HG03103 (cell line): ENCODE measurements at regions not wholly inside any gene's neighbourhood (a gene's known extent, or its start where the extent isn't known, plus 50 kb on each side); places are given as distances from the start of the nearest gene placed in this dataset.

Experiments used
- ATAC-seq: cut with Tn5 transposase; IDR thresholded peaks from one replicate; pipeline ENCODE4 v1.9.1; 2021; ENCODE audit warnings: low read depth; ENCODE audit not compliant: unreplicated experiment

GRCh38 chr1:106868828-106869227, 187.6 kb upstream of the PRMT6 start:
- no peak for ATAC-seq

GRCh38 chr1:106875622-106876021, 180.9 kb upstream of the PRMT6 start:
- ATAC-seq, result peak; percentile 55

- peak; percentile 61 for ATAC-seq
These were observed 180.1 kb upstream of the PRMT6 start for GRCh38 chr1:106876384-106876783.

DNA sequence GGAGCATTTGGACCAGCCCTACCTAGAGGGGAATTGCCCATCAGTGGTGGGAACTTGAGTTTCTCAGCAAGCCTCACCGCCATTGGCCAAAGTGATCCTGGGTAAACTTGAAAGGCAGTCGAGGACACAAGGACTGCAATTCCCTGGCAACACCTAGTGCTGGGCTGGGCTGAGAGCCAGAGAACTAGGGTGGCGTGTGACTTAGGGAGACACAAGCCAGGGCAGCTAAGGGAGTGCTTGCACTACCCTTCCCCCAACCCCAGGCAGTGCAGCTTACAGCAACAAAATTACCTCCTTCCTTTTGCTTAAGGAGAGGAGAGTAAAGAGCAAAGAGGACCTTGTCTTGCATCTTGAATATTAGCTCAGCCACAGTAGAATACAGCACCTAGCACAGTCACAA, 176.9 kb upstream of the PRMT6 start:
- ATAC-seq, result no peak

GRCh38 chr1:106880226-106880625, 176.2 kb upstream of the PRMT6 start:
- ATAC-seq, result no peak

DNA sequence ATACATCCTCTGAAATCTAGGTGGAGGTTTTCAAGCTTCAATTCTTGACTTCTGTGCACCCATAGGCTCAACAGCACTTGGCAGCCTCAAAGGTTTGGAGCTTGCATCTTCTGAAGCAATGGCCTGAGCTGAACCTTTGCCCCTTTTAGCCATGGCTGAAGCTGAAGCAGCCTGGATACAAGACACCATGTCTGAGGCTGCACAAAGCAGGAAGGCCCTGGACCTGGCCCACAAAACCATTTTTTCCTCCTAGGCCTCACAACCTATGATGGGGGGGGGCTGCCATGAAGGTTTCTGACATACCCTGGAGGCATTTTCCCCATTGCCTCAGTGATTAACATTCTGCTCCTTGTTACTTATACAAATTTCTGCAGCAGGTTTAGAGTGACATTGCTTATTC, 173.3 kb upstream of the PRMT6 start:
- ATAC-seq, result no peak

DNA sequence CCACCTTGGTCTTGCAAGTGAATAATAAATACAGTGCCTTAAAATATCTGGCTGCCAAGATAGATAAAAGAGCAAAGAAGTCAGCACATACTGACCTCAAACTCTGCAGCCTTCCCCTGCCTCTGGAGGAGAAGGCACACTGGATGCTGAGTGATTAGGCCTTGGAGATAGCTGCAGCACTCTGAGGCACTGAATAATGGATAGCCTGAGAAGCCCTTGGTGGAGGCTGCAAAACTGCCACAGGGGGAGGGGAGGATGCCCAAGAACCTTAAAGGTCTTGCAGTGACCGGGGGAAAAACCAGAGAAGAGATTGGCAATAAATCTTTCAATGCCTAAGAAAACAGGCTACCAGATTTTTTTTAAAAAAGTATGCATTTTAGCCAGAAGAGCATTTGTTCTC, 167.4 kb upstream of the PRMT6 start:
- no peak for ATAC-seq

DNA sequence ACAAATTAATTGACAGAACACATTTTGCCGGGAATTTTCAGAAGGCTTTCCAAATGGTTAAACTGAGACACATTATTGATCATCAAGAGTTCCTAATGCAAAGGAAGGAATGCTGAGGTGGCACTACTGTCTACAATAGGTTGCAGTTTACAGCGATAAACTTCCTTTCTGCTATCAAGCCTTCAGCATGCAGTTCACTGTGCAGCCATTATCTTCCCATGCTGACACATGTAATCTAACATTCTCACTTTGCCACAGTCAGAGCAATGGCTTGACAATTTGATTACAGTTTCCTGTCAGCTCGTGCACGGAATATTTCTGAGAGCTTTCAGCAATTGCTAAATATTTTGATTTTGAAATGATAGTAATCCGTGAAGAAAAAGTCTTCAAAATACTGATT, 166.9 kb upstream of the PRMT6 start:
- ATAC-seq, result no peak

DNA sequence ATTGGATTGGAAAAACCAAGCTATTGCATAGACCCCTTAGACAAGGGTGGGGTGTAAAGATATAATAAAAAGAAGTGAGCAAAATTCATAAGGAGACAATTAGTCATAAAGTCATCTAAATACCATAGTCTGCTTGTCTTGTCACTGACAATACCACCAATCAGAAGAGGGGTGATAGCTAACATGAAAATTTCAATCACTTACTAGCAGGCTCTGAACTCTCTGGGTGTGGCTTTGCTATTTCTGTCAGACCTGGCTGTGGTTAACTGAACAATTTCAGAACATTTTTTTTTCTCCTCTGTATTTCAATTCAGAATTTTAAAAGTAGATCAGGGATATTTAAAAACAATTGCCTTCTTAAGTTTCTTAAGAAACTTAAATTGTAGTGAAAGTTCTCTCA, 158.5 kb upstream of the PRMT6 start:
- ATAC-seq, result no peak

DNA sequence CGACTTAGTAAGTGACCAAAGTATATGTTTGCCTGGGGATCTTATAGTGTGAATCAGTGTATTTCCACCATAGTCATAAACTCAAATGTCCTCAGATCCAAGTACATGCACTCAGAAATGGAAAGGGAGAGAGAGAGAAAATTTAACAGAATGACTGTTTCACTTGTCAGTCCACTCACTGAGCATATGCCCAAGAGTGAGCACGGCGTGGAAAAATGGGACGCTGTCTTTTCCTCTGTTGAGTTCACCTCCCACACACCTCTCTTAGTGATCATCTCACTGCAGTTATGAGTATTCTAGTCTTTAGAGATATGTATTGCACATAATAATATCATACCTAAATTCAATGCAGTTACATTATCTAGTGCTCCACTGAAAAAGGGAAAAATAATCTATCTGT, 156.8 kb upstream of the PRMT6 start:
- no peak for ATAC-seq

DNA sequence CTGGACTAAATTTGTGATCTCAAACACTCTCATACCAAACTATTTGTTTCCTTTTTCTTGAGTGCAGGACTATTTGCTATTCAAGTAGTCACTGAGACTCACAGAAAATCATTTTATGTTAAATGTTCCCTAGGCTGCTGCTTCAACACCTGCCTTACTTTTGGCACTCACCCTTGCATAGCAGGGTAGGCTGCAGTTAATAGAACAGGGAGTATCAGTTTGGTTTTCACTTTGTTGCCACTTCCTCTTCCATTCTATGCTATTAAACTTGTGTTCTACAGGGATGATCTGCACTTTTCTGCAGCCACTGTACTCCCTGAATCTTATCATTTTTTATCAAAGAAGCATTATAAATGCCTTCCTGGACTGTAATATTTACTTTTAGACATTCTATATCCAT, 148.7 kb upstream of the PRMT6 start:
- ATAC-seq, result peak; percentile 100

DNA sequence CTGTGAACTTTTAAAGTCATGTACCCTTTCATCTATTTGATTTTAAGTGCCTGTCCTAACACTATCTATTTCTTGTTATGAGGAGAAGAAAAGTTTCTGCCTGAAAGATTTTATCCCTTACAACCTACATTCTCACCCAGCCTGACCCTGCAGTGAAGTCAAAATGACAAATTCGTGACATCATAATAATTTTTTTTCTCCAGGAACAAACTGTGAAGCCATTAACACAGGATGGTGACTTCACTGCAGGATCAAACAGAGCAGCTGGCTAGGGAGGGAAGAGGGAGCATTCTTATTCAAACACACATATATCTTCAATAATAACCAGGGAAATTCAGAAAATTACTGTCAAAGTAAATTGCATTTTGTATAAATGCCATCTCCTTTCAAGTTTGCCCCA, 147.8 kb upstream of the PRMT6 start:
- no peak for ATAC-seq

GRCh38 chr1:106910798-106911197, 145.7 kb upstream of the PRMT6 start:
- no peak for ATAC-seq

GRCh38 chr1:106912131-106912530, 144.3 kb upstream of the PRMT6 start:
- ATAC-seq, result no peak

DNA sequence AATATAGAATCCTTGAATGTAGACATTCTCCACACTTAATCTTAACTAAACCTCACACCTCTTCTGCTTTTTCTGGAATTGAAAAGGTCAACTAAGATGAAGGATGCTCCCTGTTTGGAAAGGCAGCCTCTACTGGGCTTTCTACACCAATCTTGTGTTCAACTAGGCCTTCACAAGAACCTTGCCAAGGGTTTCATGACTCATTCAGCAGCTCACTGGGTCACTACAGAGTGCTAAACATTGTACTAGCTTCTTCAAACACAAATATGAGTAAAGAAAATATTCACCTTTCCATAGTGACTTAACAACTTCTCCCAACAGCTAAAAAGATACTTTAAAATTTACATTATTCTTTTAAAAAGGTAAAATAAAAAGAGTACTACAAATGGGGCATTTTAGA, 135.3 kb upstream of the PRMT6 start:
- ATAC-seq, result no peak

DNA sequence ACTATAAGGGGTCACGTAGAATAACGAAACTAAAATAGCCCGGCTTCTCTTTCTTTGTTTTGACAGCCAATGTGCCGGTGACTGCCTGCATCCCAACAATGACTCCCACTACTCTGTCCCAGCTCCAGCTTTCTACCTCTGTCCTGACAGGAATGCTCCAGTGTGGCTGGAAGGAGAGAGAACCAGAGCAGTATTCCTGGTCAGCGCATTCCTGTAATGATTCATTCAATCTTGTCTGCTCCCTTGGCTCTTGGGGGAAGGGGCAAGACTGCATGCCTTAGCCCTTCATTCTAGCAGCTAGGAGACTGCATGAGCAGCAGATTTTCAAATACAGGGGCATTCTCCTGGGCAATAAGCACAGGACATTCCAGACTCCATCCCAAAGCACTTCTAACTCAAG, 132.1 kb upstream of the PRMT6 start:
- no peak for ATAC-seq

DNA sequence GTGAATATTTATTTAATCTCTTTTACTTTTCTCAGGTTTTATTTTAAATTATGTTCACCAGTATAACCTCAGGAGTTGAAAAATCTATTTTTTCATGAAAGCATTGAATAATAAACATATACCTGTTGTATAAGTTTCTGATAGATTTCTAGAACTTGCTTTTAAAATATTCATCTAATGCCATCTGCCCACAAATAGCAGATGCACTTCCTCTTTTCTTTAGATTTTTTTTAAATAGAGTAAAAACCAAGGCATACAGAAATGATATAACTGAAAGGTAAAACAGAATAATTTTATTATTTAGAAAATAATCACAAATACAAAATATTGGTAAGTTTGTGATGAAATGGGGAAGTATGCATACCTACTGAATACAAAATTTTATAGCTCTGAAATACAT, 130.7 kb upstream of the PRMT6 start:
- ATAC-seq, result no peak

DNA sequence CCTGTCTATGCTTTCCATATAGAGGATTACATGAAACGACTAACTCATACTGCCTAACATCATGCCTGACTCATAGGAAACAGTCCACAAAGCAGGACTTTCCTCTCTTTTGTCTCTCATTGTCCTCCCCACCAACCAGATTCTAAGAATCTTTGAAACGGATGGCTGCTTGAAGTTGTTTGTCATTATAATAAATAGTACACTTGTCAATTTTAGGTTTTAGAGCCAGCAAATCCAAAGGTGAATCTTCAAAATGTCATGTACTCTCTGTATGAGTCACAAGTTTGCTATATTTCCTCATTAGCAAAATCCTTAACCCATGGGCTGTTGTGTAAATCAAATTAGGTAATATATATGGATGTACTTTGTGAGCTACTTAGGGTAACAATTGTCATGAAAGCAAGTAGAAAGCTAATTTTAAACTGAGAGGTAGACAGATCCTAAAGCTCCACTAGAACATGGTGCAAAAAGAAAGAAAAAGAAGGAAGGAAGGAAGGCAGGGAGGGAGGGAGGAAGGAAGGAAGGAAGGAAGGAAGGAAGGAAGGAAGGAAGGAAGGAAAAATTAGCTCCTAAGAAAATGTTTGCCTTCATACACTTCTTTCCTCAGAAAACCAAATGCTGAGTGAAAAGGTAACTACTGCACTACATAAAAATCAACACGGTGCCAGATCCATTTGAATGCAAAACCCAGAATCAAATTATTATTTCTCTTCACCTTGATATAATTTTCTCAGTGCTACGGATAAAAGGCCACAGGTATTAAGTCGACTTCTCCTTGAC, 129.5 kb upstream of the PRMT6 start:
- no peak for ATAC-seq

DNA sequence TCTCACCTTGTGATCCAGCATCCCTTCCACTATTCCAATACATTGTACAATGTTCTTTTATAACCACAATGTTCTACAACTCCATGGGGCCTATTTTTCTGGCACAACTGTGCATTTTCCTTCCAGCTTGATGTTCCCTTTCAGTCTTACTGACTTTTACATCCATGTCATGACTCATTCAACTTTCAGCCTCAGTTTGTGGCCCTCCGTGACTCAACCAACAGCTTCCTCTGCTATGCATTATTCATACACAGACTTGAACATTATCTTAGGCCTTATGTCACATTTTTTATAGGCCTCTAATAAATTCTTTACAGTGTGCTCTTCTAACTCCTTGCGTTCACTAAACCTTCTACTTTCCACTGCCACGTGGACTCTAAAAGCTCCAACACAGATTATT, 119.4 kb upstream of the PRMT6 start:
- ATAC-seq, result no peak

DNA sequence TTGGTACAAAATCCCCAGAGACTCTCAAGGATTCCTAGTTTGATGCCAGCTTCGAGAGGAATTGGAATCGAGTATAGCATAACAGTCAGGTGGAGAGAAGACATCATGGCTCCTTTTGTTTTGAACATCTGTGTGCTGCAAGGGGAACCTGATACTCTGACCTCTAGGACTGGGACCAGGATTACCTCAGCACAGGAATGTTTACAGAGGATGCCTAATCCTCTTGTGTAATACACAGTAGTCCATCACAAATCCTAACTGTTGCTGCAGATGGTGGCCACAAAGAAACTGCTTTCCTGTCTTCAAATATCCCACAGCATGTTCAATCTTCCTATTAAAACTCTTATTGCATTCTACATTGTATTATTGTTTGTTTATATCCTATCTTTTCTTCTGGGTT, 111.8 kb upstream of the PRMT6 start:
- no peak for ATAC-seq

DNA sequence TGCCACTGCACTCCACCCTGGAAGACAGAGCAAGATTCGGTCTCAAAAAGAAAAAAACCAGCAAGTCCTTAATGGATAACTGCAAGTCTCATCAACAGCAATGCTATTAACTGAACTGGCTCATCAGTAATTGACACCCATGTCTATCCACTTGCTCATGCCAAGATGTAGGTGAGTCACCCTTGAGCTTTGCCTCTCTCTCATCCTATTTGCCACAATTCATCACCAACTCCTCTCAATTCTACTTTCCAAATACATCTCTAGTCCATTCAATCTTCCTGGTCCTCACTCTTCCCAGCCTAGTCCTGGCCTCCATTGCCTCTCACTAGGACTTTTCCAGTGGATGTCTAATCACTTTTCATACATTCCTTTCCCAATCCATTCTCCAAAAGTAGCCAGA, 103.7 kb upstream of the PRMT6 start:
- ATAC-seq, result no peak

DNA sequence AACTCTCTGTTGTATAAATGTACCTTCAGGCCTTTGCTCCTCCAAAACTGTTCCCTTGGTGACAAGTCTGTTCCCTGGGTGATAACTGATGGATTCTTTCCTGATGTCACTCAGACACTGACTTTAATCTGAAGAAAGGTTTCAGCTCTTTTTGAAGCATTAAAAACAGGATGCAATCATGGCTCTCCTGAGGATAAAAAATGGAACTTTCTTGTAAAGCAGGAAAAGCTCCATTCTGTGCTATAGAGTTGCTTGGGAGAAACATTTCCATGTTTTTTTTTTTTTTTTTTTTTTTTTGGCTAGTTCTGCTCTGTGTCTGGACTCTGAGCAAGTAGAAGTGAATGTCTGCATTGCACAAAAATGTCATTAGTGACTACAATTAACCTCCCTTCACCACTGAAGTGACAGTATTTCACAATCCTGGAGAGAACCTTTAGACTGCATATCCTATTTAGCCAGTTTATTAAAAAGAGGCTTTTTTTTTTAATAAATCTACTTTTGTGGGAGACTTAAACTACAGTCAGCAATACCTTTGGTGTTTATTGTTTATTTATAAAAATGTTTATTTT, 101.7 kb upstream of the PRMT6 start:
- ATAC-seq, result no peak

GRCh38 chr1:106956721-106957120, 99.8 kb upstream of the PRMT6 start:
- ATAC-seq, result no peak
